Ishikawa (cell line): ENCODE measurements at regions not wholly inside any gene's neighbourhood (a gene's known extent, or its start where the extent isn't known, plus 50 kb on each side); places are given as distances from the start of the nearest gene placed in this dataset.

ENCODE experiments used
- CEBPB ChIP-seq: IDR thresholded peaks from 2 replicates; pipeline ENCODE4 v1.6.1; 2012
- CREB1 ChIP-seq: IDR thresholded peaks from 2 replicates; pipeline ENCODE4 v1.6.1; 2012; ENCODE audit warnings: low read depth
- EGR1 ChIP-seq: IDR thresholded peaks from 2 replicates; pipeline ENCODE4 v1.6.1; 2012
- EP300 ChIP-seq: IDR thresholded peaks from 2 replicates; pipeline ENCODE4 v1.6.1; 2012; ENCODE audit warnings: borderline replicate concordance
- FOXM1 ChIP-seq: IDR thresholded peaks from 2 replicates; pipeline ENCODE4 v1.6.1; 2012; ENCODE audit warnings: low read depth, borderline replicate concordance
- MAX ChIP-seq: IDR thresholded peaks from 2 replicates; pipeline ENCODE4 v1.6.1; 2012
- NFIC ChIP-seq: IDR thresholded peaks from 2 replicates; pipeline ENCODE4 v1.6.1; 2012
- RAD21 ChIP-seq: IDR thresholded peaks from 2 replicates; pipeline ENCODE4 v1.6.1; 2012; ENCODE audit warnings: low read depth
- REST ChIP-seq: IDR thresholded peaks from 2 replicates; pipeline ENCODE4 v1.6.1; 2012; ENCODE audit warnings: low read depth, mild to moderate bottlenecking
- TAF1 ChIP-seq: IDR thresholded peaks from 2 replicates; pipeline ENCODE4 v1.6.1; 2012; ENCODE audit warnings: low read depth, mild to moderate bottlenecking
- TCF12 ChIP-seq: IDR thresholded peaks from 2 replicates; pipeline ENCODE4 v1.6.1; 2012; ENCODE audit warnings: low read depth
- TEAD4 ChIP-seq: IDR thresholded peaks from 2 replicates; pipeline ENCODE4 v1.6.1; 2012
- USF1 ChIP-seq: IDR thresholded peaks from 2 replicates; pipeline ENCODE4 v1.6.1; 2012
- YY1 ChIP-seq: IDR thresholded peaks from 2 replicates; pipeline ENCODE4 v1.6.1; 2012; ENCODE audit warnings: low read depth
- ZBTB7A ChIP-seq: IDR thresholded peaks from 2 replicates; pipeline ENCODE4 v1.6.1; 2012; ENCODE audit warnings: low read depth

GRCh38 chr13:73216381-73216831 is 157.6 kb downstream of the KLF5 start:
- TF ChIP-seq ZBTB7A: no peak
- TF ChIP-seq NFIC: no peak
- no peak for TF ChIP-seq TAF1
- no peak for TF ChIP-seq CREB1
- TF ChIP-seq EGR1: no peak
- no peak for TF ChIP-seq YY1
- no peak for TF ChIP-seq CEBPB
- no peak for TF ChIP-seq REST
- no peak for TF ChIP-seq TEAD4

GRCh38 chr13:73215823-73216222 is 157.0 kb downstream of the KLF5 start:
- TF ChIP-seq CREB1 (no peak), TAF1 (no peak), CEBPB (no peak)

- no peak for TF ChIP-seq NFIC
- TF ChIP-seq USF1: no peak
- no peak for TF ChIP-seq CREB1
- no peak for TF ChIP-seq YY1
- no peak for TF ChIP-seq ZBTB7A
- TF ChIP-seq EGR1: no peak
- no peak for TF ChIP-seq FOXM1
- no peak for TF ChIP-seq TAF1
- no peak for TF ChIP-seq REST
- TF ChIP-seq MAX: no peak
- TF ChIP-seq RAD21: no peak
- no peak for TF ChIP-seq TCF12
- no peak for TF ChIP-seq TEAD4
- no peak for TF ChIP-seq EP300
- no peak for TF ChIP-seq CEBPB
Observed at GRCh38 chr13:73212482-73212881, 153.7 kb downstream of the KLF5 start.

GRCh38 chr13:73210218-73210883 is 151.5 kb downstream of the KLF5 start:
- TF ChIP-seq EP300 (no peak), CREB1 (no peak), TCF12 (no peak), MAX (no peak), TAF1 (no peak), TEAD4 (no peak), FOXM1 (no peak)

GRCh38 chr13:73204952-73205351 is 146.1 kb downstream of the KLF5 start:
- TF ChIP-seq REST: peak; percentile 72
- no peak for TF ChIP-seq EP300

- TF ChIP-seq MAX (no peak), RAD21 (no peak)
Observed at GRCh38 chr13:73201626-73202025, 142.8 kb downstream of the KLF5 start.
